NCI-H2196 treated with DMSO at 0.1 percent for 48 hours (cell line): ENCODE measurements at regions not wholly inside any gene's neighbourhood (a gene's known extent, or its start where the extent isn't known, plus 50 kb on each side); places are given as distances from the start of the nearest gene placed in this dataset.
"Not testable (repeated sequence)": the region's sequence is repeated elsewhere in the genome, so short reads cannot be mapped to it uniquely, and the experiment has no call there.

ENCODE experiments used
- DNase-seq: peaks from one replicate; lab custom pipeline; 2025; ENCODE audit not compliant: unreplicated experiment; lab: John Stamatoyannopoulos, UW

GRCh38 chr5:82659115-82659514, 381.0 kb upstream of the RPS23 start:
- no peak for DNase-seq

GRCh38 chr5:82657033-82657699, 379.0 kb upstream of the RPS23 start:
- DNase-seq = no peak

- no peak for DNase-seq
These were observed 378.2 kb upstream of the RPS23 start for GRCh38 chr5:82656341-82656761.

- no peak for DNase-seq
These were observed 376.9 kb upstream of the RPS23 start for GRCh38 chr5:82655078-82655477.

- no peak for DNase-seq
These were observed 371.8 kb upstream of the RPS23 start for GRCh38 chr5:82649943-82650342.

- no peak for DNase-seq
These were observed 366.6 kb upstream of the RPS23 start for GRCh38 chr5:82644766-82645165.

GRCh38 chr5:82644229-82644628, 366.1 kb upstream of the RPS23 start:
- no peak for DNase-seq

GRCh38 chr5:82642313-82642712, 364.2 kb upstream of the RPS23 start:
- no peak for DNase-seq

- no peak for DNase-seq
These were observed 363.3 kb upstream of the RPS23 start for GRCh38 chr5:82641331-82642003.

- DNase-seq = no peak
These were observed 362.8 kb upstream of the RPS23 start for GRCh38 chr5:82640916-82641315.

- DNase-seq = no peak
These were observed 361.4 kb upstream of the RPS23 start for GRCh38 chr5:82639393-82640144.

- DNase-seq = no peak
These were observed 358.4 kb upstream of the RPS23 start for GRCh38 chr5:82636591-82636990.

GRCh38 chr5:82635561-82636288, 357.6 kb upstream of the RPS23 start:
- no peak for DNase-seq

- no peak for DNase-seq
These were observed 350.3 kb upstream of the RPS23 start for GRCh38 chr5:82628364-82628910.

- not testable (repeated sequence) for DNase-seq
These were observed 348.9 kb upstream of the RPS23 start for GRCh38 chr5:82626905-82627591.

- DNase-seq = not testable (repeated sequence)
These were observed 347.9 kb upstream of the RPS23 start for GRCh38 chr5:82626012-82626411.

- DNase-seq = no peak
These were observed 345.9 kb upstream of the RPS23 start for GRCh38 chr5:82624062-82624461.

- no peak for DNase-seq
These were observed 344.8 kb upstream of the RPS23 start for GRCh38 chr5:82622711-82623514.

- DNase-seq = no peak
These were observed 344.1 kb upstream of the RPS23 start for GRCh38 chr5:82622205-82622604.
